Left ventricle myocardium superior (tissue), 1 donor: ENCODE measurements at regions not wholly inside any gene's neighbourhood (a gene's known extent, or its start where the extent isn't known, plus 50 kb on each side); places are given as distances from the start of the nearest gene placed in this dataset.
"Not testable (repeated sequence)": the region's sequence is repeated elsewhere in the genome, so short reads cannot be mapped to it uniquely, and the experiment has no call there.

Experiments
- ATAC-seq: fragments of 200-7000 bp; cut with Tn5 transposase; one replicate; pipeline ENCODE4 v1.9.1; 2020; ENCODE audit warnings: mild to moderate bottlenecking, moderate library complexity
- DNase-seq: peaks from one replicate; pipeline ENCODE4 v3.0.0-alpha.2; 2020
- intact Hi-C: fragments of 100-400 bp; cut with micrococcal nuclease; formaldehyde crosslinking; loops from one replicate; pipeline ENCODE4 v1.11.0; 2022
- donor health status: DM: no; HTN: yes; CAD: no; lungs with severe emphysema.

GRCh38 chrX:9299681-9300080 lies 165.2 kb upstream of the TBL1X start:
- DNase-seq, ATAC-seq, intact Hi-C loops: not testable (repeated sequence)

- ATAC-seq (no peak), DNase-seq (no peak)
- intact Hi-C loops, result no loop called here
These were observed 163.0 kb upstream of the TBL1X start for GRCh38 chrX:9301836-9302235.

GRCh38 chrX:9302381-9302780 lies 162.5 kb upstream of the TBL1X start:
- DNase-seq (no peak), ATAC-seq (no peak)
- intact Hi-C loops, result no loop called here

- ATAC-seq (no peak), DNase-seq (no peak)
- intact Hi-C loops, result no loop called here
These were observed 156.4 kb upstream of the TBL1X start for GRCh38 chrX:9308426-9308825.

- intact Hi-C loops, result no loop called here
- ATAC-seq (no peak), DNase-seq (no peak)
These were observed 154.2 kb upstream of the TBL1X start for GRCh38 chrX:9310616-9311015.

- intact Hi-C loops, result no loop called here
- ATAC-seq (peak; percentile 31), DNase-seq (no peak)
These were observed 153.3 kb upstream of the TBL1X start for GRCh38 chrX:9311421-9312160.

- intact Hi-C loops, result no loop called here
- peak; percentile 53 for DNase-seq
- no peak for ATAC-seq
These were observed 151.7 kb upstream of the TBL1X start for GRCh38 chrX:9312922-9313867.

- DNase-seq (no peak), ATAC-seq (no peak)
- intact Hi-C loops, result no loop called here
These were observed 149.8 kb upstream of the TBL1X start for GRCh38 chrX:9315086-9315485.

GRCh38 chrX:9316096-9316495 lies 148.8 kb upstream of the TBL1X start:
- intact Hi-C loops, result no loop called here
- DNase-seq (no peak), ATAC-seq (peak; percentile 39)

GRCh38 chrX:9317176-9317575 lies 147.7 kb upstream of the TBL1X start:
- ATAC-seq, result peak; percentile 38
- intact Hi-C loops, result no loop called here
- peak; percentile 32 for DNase-seq

- ATAC-seq, result no peak
- intact Hi-C loops, result no loop called here
- no peak for DNase-seq
These were observed 146.6 kb upstream of the TBL1X start for GRCh38 chrX:9318213-9318612.

GRCh38 chrX:9318766-9319165 lies 146.1 kb upstream of the TBL1X start:
- ATAC-seq (no peak), DNase-seq (no peak)
- intact Hi-C loops, result no loop called here

GRCh38 chrX:9320940-9321339 lies 143.9 kb upstream of the TBL1X start:
- intact Hi-C loops, result no loop called here
- ATAC-seq (no peak), DNase-seq (no peak)

- DNase-seq (no peak), ATAC-seq (no peak)
- intact Hi-C loops, result no loop called here
These were observed 140.2 kb upstream of the TBL1X start for GRCh38 chrX:9324676-9325075.

- DNase-seq, result no peak
- intact Hi-C loops, result no loop called here
- ATAC-seq, result no peak
These were observed 138.5 kb upstream of the TBL1X start for GRCh38 chrX:9326369-9326768.

- intact Hi-C loops, result no loop called here
- DNase-seq, result no peak
- ATAC-seq, result no peak
These were observed 137.6 kb upstream of the TBL1X start for GRCh38 chrX:9327086-9327746.

GRCh38 chrX:9327747-9328145 lies 137.1 kb upstream of the TBL1X start:
- intact Hi-C loops, result no loop called here
- ATAC-seq (no peak), DNase-seq (no peak)

- ATAC-seq (no peak), DNase-seq (no peak)
- intact Hi-C loops, result no loop called here
These were observed 135.8 kb upstream of the TBL1X start for GRCh38 chrX:9329056-9329455.

GRCh38 chrX:9330249-9330982 lies 134.4 kb upstream of the TBL1X start:
- intact Hi-C loops, result no loop called here
- no peak for DNase-seq
- no peak for ATAC-seq
